ENCODE measurements at regions not wholly inside any gene's neighbourhood (a gene's known extent, or its start where the extent isn't known, plus 50 kb on each side); places are given as distances from the start of the nearest gene placed in this dataset.

GRCh38 chr5:84986688-84987087, 602.0 kb upstream of the EDIL3 start:
- TF ChIP-seq CTCF (IDR thresholded peaks at IDR 0.05; ENCODE audit: poor library complexity, severe bottlenecking) (no peak), EZH2 (IDR thresholded peaks at IDR 0.05; ENCODE audit: borderline replicate concordance, insufficient read depth, low read length, poor library complexity, severe bottlenecking) (no peak), POLR2AphosphoS5 (IDR thresholded peaks at IDR 0.05) (no peak), REST (IDR thresholded peaks at IDR 0.05; ENCODE audit: borderline replicate concordance) (no peak), TAF1 (IDR thresholded peaks at IDR 0.05; ENCODE audit: low read depth) (no peak)

All from neural cell (in vitro differentiated cells).